ENCODE measurements at regions not wholly inside any gene's neighbourhood (a gene's known extent, or its start where the extent isn't known, plus 50 kb on each side); places are given as distances from the start of the nearest gene placed in this dataset.

DNA sequence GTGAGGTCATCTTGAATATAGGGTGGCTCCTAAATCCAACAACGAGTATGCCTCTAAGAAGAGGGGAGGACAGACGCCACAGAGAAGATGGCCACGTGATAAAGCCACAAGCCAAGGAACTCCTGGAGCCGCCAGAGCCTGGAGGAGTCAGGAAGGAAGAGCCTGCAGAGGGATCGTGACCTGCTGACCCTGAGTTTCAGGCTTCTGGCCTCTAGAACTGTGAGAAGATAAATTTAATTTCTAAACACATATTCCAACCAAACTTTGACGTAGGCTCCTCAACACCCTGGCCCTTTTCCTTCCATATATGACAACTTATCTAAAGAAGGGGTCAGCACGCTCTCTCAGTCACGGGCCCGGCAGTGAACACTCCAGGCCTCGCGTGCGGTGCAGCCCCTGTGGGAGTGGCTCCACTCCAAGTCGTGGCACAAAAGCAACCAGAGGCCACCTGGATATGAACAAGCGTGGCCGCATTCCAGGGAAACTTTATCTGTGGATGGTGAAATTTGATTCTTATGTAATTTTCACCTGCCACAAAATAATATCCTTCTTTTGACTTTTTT is 138.6 kb upstream of the AJAP1 start:
- dilution Hi-C loops (cut with MboI; ENCODE audit: extremely low pct_ligation_motif_present, low sequenced_read_pairs): no loop called here

DNA sequence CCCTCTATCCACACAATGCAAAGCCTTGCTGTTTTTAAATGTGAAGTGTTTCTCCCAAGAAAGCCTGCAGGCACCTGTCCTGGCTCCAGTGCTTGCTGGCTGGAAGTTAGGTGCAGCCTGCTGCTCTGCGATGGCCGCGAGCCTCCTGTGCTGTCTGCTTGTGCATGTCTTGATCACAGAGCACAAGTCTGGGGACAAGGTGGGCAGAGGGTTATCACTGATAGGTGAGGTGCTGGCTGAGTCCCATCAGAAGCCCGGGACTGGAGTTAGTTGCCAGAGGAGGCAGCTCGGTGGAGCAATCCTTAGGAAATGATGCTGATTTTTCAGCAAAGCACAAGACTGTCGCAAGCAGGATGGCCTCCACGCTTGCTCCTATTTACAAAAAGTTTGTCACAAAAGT is 137.8 kb upstream of the AJAP1 start:
- no peak for DNase-seq (ENCODE audit: low read depth, low spot score)
- no peak for FAIRE-seq
- H3K4me2 ChIP-seq (ENCODE audit: insufficient read depth, low read length): no peak overlapping the region
- H3K9ac ChIP-seq (replicated peaks; ENCODE audit: extremely low read depth, insufficient read depth, low read length): no peak overlapping the region
- H3K79me2 ChIP-seq (ENCODE audit: control insufficient read depth, insufficient read depth, low read length): no peaks in the 10 kb centered on the region
- H3K4me1 ChIP-seq (ENCODE audit: control insufficient read depth, extremely low read depth, insufficient read depth, low read length): no peaks in the 10 kb centered on the region
- no peak overlapping the region for H2AFZ ChIP-seq (ENCODE audit: low read depth, low read length)
- H4K20me1 ChIP-seq (replicated peaks; ENCODE audit: control insufficient read depth, extremely low read depth, insufficient read depth, low read length): no peaks in the 10 kb centered on the region
- BruUV-seq (replicated peaks): no TSS peak
- intact Hi-C loops (cut with micrococcal nuclease) (no loop called here), dilution Hi-C loops (cut with MboI; ENCODE audit: extremely low pct_ligation_motif_present, low sequenced_read_pairs) (no loop called here)
- ChIA-PET POLR2A (no interaction called here), CTCF (no interaction called here)
- H3K4me3 ChIP-seq (replicated peaks in 1 of 3; ENCODE audit: insufficient read depth in 1 of 3, low read depth in 1 of 3, low read length in 3 of 3): no peak overlapping the region
- no peaks in the 10 kb centered on the region for H3K27me3 ChIP-seq (ENCODE audit: control insufficient read depth in 2 of 2, insufficient read depth in 2 of 2, low read length in 2 of 2)
- H3K27ac ChIP-seq (ENCODE audit: insufficient read depth, low read depth, low read length): no peak overlapping the region
- no peaks in the 10 kb centered on the region for H3K36me3 ChIP-seq (ENCODE audit: control insufficient read depth in 2 of 2, extremely low read depth in 1 of 2, insufficient read depth in 2 of 2, low read length in 2 of 2)
- no peaks in the 10 kb centered on the region for H3K9me1 ChIP-seq (replicated peaks; ENCODE audit: control insufficient read depth, extremely low read depth, insufficient read depth, low read length)
- TF ChIP-seq FOS (IDR thresholded peaks at IDR 0.05; ENCODE audit: borderline replicate concordance, insufficient read depth, low read length): no peak
- no peak for TF ChIP-seq MYC (IDR thresholded peaks at IDR 0.05; ENCODE audit: low read depth, low read length)
- TF ChIP-seq POLR2A (IDR thresholded peaks at IDR 0.05; ENCODE audit: low read depth, low read length): no peak
- no peak for TF ChIP-seq EZH2 (IDR thresholded peaks at IDR 0.05; ENCODE audit: borderline replicate concordance, low read depth, low read length, severe bottlenecking)
- TF ChIP-seq, protein P1, sequence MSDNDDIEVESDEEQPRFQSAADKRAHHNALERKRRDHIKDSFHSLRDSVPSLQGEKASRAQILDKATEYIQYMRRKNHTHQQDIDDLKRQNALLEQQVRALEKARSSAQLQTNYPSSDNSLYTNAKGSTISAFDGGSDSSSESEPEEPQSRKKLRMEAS (IDR thresholded peaks at IDR 0.05; ENCODE audit: insufficient read depth, insufficient read length): no peak
- TF ChIP-seq GATA2 (IDR thresholded peaks at IDR 0.05; ENCODE audit: insufficient read depth, insufficient read length, low read depth, low read length): no peak
- TF ChIP-seq, protein P2, sequence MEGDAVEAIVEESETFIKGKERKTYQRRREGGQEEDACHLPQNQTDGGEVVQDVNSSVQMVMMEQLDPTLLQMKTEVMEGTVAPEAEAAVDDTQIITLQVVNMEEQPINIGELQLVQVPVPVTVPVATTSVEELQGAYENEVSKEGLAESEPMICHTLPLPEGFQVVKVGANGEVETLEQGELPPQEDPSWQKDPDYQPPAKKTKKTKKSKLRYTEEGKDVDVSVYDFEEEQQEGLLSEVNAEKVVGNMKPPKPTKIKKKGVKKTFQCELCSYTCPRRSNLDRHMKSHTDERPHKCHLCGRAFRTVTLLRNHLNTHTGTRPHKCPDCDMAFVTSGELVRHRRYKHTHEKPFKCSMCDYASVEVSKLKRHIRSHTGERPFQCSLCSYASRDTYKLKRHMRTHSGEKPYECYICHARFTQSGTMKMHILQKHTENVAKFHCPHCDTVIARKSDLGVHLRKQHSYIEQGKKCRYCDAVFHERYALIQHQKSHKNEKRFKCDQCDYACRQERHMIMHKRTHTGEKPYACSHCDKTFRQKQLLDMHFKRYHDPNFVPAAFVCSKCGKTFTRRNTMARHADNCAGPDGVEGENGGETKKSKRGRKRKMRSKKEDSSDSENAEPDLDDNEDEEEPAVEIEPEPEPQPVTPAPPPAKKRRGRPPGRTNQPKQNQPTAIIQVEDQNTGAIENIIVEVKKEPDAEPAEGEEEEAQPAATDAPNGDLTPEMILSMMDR (IDR thresholded peaks at IDR 0.05; ENCODE audit: extremely low read depth in 1 of 2, insufficient read depth in 1 of 2, low read depth in 1 of 2, low read length in 2 of 2): no peak
- no peak for TF ChIP-seq JUN (IDR thresholded peaks at IDR 0.05; ENCODE audit: borderline replicate concordance, insufficient read depth, insufficient read length, low read depth)
- peaks cover 2% of the 10 kb centered on the region for H3K9me3 ChIP-seq (replicated peaks; ENCODE audit: control insufficient read depth, insufficient read depth, low read length)

More for the DNA sequence above, 138.6 kb upstream of the AJAP1 start:
- peaks cover 4% of the 10 kb centered on the region for H3K9me3 ChIP-seq (replicated peaks; ENCODE audit: control insufficient read depth, insufficient read depth, low read length)
- DNase-seq (ENCODE audit: low read depth, low spot score) (no peak), FAIRE-seq (no peak)
- no peak overlapping the region for H3K4me2 ChIP-seq (ENCODE audit: insufficient read depth, low read length)
- no peak overlapping the region for H2AFZ ChIP-seq (ENCODE audit: low read depth, low read length)
- no peaks in the 10 kb centered on the region for H3K9me1 ChIP-seq (replicated peaks; ENCODE audit: control insufficient read depth, extremely low read depth, insufficient read depth, low read length)
- intact Hi-C loops (cut with micrococcal nuclease): no loop called here
- no TSS peak for BruUV-seq (replicated peaks)
- H3K36me3 ChIP-seq (ENCODE audit: control insufficient read depth in 2 of 2, extremely low read depth in 1 of 2, insufficient read depth in 2 of 2, low read length in 2 of 2): no peaks in the 10 kb centered on the region
- no peaks in the 10 kb centered on the region for H3K27me3 ChIP-seq (ENCODE audit: control insufficient read depth in 2 of 2, insufficient read depth in 2 of 2, low read length in 2 of 2)
- no peaks in the 10 kb centered on the region for H3K79me2 ChIP-seq (ENCODE audit: control insufficient read depth, insufficient read depth, low read length)
- POLR2A ChIA-PET: no interaction called here
- H4K20me1 ChIP-seq (replicated peaks; ENCODE audit: control insufficient read depth, extremely low read depth, insufficient read depth, low read length): no peaks in the 10 kb centered on the region
- no peak overlapping the region for H3K9ac ChIP-seq (replicated peaks; ENCODE audit: extremely low read depth, insufficient read depth, low read length)
- CTCF ChIA-PET: no interaction called here
- no peak overlapping the region for H3K27ac ChIP-seq (ENCODE audit: insufficient read depth, low read depth, low read length)
- H3K4me1 ChIP-seq (ENCODE audit: control insufficient read depth, extremely low read depth, insufficient read depth, low read length): no peaks in the 10 kb centered on the region
- no peak overlapping the region for H3K4me3 ChIP-seq (replicated peaks in 1 of 3; ENCODE audit: insufficient read depth in 1 of 3, low read depth in 1 of 3, low read length in 3 of 3)
- TF ChIP-seq JUN (IDR thresholded peaks at IDR 0.05; ENCODE audit: borderline replicate concordance, insufficient read depth, insufficient read length, low read depth): no peak
- TF ChIP-seq FOS (IDR thresholded peaks at IDR 0.05; ENCODE audit: borderline replicate concordance, insufficient read depth, low read length): no peak
- TF ChIP-seq, protein P1 (IDR thresholded peaks at IDR 0.05; ENCODE audit: insufficient read depth, insufficient read length): no peak
- TF ChIP-seq MYC (IDR thresholded peaks at IDR 0.05; ENCODE audit: low read depth, low read length): no peak
